ENCODE measurements at regions not wholly inside any gene's neighbourhood (a gene's known extent, or its start where the extent isn't known, plus 50 kb on each side); places are given as distances from the start of the nearest gene placed in this dataset.
"Not testable (repeated sequence)": the region's sequence is repeated elsewhere in the genome, so short reads cannot be mapped to it uniquely, and the experiment has no call there.

DNA sequence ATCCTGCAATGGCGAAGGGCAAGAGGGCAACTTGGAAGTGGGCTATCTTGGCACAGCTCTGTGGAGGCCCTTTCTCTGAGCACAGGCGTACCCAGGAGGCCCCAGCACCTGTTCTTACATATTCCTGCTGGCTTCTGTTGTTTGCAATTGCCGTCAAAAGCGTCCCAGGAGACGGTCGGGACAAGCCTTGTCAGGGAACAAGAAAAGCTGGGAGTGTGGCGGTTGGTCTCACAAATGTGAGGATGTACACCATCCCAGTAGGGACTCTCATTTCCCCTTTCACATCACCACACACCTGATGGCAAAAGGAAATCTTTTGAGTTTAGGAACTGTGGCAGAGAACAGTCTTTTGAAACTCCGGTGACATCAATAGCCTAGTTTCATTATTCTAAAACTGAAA is 94.7 kb upstream of the EFEMP1 start:
- FAIRE-seq (no peak), DNase-seq (ENCODE audit: insufficient read length, low spot score) (no peak)

DNA sequence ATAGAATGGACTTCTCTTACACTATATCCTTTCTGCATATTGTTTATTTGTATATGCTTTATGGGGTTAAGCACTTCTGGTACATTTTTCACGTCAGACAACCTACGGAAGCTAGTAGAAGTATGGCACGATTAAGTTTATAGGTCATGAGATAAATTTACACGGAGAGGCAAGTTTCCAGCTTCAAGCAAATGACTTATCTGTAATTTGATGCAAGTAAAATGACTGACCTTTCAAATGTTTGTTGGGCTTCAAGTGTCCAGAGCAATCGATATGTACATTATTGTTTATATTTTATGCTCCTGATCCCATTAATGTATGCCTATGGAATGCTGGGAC is 97.5 kb upstream of the EFEMP1 start:
- DNase-seq (ENCODE audit: insufficient read length, low spot score) (no peak), FAIRE-seq (no peak)

DNA sequence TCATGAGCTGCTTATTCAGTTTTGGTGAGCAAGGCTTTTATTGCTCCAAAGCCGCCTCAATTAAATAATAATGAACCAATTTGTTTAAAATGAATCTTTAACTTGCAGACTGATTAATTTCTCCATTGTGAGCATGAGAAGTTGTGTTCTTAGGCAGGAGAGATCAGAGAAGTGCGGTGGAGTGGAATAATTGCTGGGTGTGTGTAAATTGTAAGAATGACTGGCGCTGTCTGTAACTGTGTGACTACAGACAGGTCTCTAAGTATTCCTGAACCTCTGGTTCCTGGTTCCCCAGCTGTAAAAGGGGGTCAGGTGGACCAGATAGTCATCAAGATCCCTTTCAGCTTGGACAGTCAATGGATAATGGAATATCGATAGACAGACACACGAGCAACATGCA is 98.0 kb upstream of the EFEMP1 start:
- DNase-seq (ENCODE audit: insufficient read length, low spot score) = no peak
- FAIRE-seq = no peak

DNA sequence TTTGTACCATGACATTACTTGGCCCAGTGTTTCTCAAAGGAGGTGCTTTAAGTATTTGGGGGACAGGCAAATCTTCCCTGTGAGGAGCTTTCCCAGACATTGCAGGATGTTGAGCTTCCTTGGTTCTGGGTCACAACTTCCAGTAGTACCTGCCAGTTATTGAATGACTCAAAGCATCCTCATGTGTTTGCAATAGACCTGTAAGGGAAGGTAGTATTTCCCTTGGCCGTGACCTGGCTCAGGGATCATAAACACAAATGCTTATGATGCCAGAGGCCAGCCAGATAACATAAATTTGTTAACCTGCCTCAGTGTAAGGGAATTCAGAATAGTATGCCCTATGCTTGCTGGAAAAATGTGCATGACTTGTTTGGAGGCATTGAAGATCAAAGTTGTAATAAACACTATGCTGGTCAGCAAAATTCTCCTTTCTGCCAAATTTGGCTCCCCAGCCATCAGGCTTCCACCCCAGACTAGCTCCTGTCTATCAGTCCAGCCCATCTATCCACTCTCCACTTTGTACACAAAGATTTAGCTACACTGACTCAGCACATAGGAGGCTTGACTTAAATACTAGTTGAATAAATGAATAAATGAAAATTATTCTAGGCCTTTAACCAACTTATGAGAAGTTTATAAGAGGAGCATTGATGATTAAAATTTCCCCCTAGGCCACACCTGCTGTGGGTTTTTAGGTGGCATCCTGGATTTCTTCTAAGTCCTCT is 102.0 kb upstream of the EFEMP1 start:
- FAIRE-seq (no peak), DNase-seq (ENCODE audit: insufficient read length, low spot score) (no peak)

DNA sequence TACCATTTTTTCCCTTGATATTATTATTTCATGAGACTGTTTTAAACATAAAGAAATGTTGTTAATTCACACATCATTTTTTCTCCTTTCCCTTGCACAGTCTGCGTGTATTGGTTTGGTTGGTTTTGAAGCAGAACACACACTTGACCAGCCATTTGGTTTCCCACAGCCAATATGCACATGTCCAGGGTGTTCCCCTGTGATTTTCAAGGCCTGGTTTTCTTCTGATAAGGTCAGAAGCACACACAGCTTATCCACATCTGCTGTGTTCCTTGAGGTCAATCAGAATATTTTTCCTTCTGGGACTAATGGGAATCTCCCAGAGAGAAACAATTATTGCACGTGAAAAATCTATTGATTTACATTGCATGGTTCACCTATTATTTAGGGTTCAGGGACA is 103.2 kb upstream of the EFEMP1 start:
- DNase-seq (ENCODE audit: insufficient read length, low spot score) = no peak
- FAIRE-seq = peak; percentile 20

DNA sequence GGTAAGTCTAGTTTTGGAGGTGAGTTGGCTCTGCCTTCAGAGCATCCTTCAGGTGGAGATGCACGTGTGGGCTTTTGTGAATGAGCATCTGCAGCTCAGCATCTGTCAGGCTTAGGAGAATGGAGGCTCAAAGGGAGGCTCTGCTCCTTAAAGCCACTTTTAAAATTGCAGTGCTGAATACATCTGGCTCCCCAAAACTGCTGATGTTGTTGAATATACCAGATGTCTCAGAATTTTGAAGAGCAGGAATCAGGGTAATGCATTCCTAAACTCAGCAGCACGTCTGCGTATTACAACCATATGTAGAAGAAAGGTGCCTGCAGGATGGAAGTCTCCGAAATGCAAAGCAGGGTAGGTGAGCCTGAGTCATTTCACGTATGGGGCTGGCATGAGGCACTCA is 106.5 kb upstream of the EFEMP1 start:
- no peak for DNase-seq (ENCODE audit: insufficient read length, low spot score)
- FAIRE-seq = no peak

DNA sequence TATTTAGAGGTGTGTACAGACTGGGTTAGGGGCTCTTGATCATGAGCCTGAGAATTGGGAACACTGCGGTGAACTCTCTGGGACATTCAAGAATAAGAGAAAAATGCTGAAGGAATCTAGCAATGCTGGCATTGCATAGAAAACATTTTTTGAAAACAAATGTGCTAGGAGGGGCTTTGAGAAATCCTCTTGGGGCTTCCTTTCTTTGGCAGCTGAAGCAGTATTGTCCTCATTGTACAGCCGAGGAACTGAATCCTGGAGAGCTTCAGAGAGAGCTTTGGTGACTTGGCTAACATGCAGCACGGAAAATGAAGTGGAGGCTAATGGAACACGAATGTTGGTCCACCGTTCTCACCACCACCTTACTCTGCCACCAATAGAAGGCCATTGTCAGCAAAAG is 107.3 kb upstream of the EFEMP1 start:
- DNase-seq (ENCODE audit: insufficient read length, low spot score) = no peak
- peak; percentile 23 for FAIRE-seq

DNA sequence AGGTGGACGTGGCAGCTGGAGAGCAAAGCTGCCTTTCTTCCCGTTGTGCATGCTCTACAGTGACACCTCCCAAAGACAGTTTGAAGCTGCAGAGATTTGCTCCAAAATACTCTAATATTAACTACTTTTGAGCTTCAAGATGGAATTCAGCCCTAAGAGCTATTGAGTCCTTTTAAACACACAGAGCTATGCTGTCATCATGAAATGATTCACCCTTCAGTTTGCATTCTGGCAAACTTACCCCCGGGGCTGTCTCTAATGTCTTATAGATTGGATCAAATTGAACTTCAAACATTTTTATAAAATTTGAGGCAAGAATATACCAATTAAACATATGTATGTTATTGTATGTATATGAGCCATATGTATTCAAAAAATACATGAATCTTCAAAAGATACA is 110.7 kb upstream of the EFEMP1 start:
- no peak for FAIRE-seq
- DNase-seq (ENCODE audit: insufficient read length, low spot score) = no peak

DNA sequence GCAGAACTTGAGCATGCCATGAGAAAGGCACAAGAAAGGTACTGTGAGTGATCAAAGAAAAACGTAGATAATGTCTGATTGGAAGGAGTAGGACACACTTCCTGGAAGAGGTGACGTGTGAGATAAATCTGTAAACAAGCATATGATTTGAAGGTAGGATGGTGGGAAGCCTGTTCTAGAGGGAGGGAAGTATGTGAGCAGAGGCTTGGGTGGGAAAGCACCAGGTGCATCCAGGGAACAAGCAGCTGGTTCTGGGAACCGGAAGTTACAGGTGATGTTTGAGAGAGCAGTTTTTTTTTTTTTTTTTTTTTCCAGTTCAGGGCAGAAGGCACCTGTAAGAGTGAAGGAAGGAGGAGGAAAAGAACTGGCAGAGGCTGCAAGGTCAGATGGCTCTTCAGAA is 116.6 kb upstream of the EFEMP1 start:
- no peak for FAIRE-seq
- DNase-seq (ENCODE audit: insufficient read length, low spot score) = no peak

DNA sequence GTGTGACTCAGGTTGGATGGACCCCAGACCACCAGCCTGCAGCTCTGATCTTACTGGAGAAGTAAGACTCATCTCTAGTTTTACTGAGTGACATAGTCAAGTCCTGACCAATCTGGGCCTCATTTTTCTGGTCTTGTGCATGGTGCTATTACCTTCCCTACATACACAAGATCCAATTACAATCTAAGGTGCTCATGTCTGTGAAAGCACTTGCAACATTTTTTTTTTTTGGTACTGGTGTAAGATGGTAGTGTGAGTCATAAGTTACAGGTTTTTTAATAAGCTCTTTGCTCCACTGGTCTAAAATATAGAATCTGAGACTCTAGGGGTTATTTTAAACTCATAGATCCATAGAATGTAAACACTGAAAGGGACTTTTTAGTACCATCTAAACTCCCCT is 117.3 kb upstream of the EFEMP1 start:
- FAIRE-seq (no peak), DNase-seq (ENCODE audit: insufficient read length, low spot score) (no peak)

DNA sequence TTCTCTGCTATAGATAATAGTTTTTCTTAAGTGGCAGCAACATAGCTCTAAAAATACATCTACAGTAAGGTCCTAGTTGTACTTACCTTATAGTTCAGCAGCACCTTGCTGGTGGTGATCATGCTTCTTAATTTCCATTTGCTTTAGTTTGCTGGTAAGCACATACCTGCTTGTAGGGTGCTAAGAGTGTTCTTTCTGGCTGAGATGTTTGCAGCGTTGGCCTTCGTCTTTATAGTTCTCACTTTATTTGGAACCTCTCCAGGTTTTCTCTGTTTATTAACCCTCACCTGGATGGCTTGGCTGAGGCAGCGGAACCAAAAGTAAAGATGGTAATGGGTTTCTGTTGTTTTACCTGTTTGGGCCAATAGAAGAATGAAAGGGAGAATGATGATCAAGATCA is 123.6 kb upstream of the EFEMP1 start:
- no peak for FAIRE-seq
- no peak for DNase-seq (ENCODE audit: insufficient read length, low spot score)

DNA sequence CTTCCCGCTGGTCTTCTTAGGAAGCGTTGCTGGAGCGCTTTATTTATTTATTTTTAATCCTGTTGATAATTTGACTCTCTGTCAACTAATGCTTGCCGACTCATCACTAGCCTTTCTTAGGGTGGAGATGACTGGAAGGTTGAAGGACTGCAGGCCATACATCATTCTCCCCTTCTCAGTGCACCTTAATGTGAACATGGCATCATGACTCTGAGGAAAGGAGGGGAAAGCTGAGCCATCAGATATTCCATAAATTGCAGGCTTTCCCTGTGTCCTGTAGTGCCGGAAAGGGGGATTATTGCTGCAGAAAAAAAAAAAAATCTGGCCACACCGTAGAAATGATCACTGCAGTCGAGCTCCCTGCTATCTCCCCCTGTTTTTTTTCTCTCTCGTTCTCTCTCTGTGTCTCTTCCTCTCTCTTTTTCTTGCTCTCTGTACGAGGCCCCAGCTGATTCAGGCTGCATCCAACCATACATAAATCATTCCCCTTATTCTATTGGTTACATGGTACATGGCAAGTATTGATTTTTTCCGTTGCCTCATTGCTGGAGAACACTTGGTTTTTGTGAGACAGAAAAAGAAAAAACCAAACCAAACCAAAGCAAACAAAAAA is 125.8 kb upstream of the EFEMP1 start:
- FAIRE-seq (no peak), DNase-seq (ENCODE audit: insufficient read length, low spot score) (no peak)

DNA sequence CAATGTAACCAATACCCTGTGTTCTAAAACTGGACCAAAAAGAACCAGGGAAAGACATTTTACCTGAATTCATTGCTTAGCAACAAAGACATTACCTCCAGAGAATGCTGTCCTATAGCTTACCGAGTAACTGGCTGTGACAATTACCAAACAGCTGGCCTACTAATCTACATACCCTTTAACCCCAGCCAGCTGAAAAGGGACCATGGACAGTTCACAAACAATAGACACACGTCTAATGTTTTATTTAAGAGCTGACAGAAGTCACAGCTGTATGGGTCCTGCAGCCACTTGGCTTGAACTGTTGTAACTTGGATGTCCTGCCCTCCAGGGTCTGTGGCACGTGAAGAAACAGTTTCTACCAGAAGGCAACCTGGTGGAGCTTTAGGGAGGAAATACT is 130.1 kb upstream of the EFEMP1 start:
- FAIRE-seq = no peak
- no peak for DNase-seq (ENCODE audit: insufficient read length, low spot score)

DNA sequence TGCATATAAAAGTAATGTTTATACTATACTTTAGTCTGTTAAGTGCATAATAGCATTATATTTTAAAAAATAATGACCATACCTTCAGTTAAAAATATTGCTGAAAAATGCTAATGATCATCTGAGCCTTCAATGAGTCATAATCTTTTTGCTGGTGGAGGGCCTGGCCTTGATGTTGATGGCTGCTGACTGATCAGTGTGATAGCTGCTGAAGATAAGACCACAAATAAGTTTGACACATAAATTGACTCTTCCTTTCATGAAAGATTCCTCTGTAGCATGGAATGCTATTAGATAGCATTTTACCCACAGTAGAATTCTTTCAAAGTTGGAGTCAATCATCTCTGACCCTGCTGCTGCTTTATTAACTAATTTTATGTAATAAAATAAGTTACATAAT is 128.4 kb upstream of the CCDC85A start:
- no peak for DNase-seq (ENCODE audit: insufficient read length, low spot score)
- no peak for FAIRE-seq

DNA sequence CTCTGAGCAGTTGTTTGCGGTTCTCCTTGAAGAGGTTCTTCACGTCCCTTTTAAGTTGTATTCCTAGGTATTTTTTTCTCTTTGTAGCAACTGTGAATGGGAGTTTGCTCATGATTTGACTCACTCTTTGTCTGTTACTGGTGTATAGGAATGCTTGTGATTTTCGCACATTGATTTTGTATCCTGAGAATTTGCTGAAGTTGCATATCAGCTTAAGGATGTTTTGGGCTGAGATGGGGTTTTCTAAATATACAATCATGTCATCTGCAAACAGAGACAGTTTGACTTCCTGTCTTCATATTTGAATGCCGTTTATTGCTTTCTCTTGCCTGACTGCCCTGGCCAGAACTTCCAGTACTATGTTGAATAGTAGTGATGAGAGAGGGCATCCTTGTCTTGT is 122.5 kb upstream of the CCDC85A start:
- not testable (repeated sequence) for FAIRE-seq; DNase-seq (ENCODE audit: insufficient read length, low spot score)

DNA sequence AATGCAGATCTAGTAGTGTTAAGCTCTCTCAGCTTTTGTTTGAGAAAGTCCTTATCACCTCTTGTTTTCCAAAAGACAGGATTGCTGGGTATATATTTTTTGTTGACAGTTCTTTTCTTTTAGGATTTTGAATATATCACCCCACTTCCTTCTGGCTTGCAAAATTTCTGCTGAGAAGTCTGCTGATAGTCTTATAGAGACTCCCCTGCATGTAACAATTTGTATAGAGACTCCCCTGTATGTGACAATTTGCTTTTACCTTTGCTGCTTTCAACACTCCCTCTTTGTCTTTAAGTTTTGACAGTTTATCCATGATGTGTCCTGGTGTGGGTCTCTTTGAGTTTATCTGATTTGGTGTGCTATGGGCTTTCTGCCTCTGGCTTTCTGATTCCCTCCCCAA is 115.0 kb upstream of the CCDC85A start:
- FAIRE-seq (no peak), DNase-seq (ENCODE audit: insufficient read length, low spot score) (no peak)

DNA sequence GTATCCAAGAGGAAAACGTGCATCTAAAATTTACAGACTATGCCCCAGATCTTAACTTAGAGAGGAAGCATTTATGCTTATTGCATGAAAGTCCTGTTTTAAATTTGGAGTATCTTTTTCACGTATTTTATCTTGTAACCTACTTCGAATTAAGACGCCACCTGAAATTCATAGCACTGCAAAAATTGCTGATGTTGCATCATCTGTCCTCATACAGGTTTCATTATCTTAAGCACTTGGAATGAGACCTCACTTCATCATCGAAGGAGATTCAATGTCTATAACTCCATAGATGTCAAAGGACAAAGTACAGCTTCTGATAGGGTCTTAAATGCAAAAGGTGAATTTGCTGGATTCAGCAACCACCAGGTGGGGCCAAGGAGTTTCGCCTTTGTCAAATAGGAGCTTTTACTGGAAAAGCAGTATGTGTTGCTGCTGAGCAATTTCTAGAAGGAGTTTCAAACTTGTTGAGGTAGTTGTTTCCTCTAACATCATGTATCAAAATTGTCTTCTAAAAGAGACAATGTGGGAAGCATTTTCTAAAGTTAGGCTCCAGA is 106.4 kb upstream of the CCDC85A start:
- DNase-seq (ENCODE audit: insufficient read length, low spot score) (peak; percentile 19), FAIRE-seq (no peak)

DNA sequence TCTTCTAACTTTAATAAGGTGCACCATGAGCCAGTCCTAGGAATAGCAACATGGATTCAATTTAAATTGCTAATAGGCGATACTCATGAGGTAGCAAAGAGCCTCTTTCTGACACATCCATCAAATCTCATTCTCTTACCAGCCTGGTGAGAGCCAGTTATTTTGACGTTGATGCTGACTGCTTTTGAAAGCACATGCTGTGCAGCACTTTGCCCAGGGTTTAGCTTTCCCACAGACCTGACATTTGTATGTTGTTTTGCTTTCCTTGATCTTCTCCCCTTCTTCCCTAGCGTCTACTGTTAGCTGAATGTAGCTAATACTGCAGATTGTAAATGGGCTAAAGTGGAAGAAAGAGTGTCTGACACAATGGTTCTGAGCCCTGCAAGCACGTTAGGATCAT is 101.1 kb upstream of the CCDC85A start:
- FAIRE-seq = no peak
- no peak for DNase-seq (ENCODE audit: insufficient read length, low spot score)

DNA sequence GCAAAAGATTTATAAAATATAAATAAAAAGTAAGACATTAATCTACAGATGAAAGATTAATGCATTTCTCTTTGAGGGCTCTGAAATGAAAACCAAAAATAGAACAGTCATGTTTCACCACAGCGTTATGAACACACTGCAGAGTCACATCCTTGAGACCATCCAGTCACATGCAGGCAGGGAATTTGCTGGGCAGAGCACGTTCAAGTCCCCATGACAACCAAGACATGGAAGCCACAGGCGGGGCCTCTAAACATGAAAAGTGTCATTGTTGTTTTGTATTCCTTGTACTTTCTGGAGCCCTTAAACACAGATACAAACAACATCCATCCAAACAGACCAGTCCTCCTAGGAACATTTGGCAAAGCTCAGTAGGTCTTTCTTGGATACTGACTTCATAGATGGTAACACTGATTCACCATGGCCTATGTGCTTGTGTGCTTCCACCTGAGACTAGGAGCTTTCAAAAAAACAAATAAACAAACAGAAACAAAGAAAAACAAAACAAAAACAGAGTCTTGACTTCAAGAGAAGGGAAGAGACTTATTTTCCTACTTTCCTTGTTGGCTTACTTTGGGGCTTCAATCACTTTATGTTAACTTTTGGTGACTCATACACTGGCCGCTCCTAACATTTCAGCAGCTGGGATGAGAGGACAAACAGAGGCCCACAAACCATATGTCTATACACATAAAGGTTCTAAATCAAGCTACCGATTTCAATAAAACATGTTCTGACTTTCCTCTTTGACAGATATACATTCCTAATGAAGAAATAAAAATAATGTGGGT is 99.5 kb upstream of the CCDC85A start:
- FAIRE-seq (no peak), DNase-seq (ENCODE audit: insufficient read length, low spot score) (no peak)

DNA sequence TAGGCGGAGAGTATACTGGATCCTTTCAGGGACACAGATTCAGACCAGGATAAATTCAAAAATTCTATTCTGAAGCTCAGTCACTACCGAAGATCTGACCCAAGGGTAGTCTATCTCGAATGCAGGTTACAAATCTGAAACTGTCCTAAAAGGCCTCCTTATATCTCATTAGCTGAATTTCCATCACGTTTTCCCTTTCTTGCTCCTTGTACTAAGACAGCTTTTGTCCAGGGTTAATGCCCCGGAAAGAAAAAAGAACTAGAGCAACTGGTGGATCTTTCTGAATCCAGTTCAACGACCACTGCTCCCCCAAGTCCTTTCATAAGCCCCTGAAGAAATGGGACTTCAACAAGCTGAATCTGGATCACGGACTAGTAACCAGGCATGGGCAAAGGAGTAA is 97.5 kb upstream of the CCDC85A start:
- FAIRE-seq = no peak

DNA sequence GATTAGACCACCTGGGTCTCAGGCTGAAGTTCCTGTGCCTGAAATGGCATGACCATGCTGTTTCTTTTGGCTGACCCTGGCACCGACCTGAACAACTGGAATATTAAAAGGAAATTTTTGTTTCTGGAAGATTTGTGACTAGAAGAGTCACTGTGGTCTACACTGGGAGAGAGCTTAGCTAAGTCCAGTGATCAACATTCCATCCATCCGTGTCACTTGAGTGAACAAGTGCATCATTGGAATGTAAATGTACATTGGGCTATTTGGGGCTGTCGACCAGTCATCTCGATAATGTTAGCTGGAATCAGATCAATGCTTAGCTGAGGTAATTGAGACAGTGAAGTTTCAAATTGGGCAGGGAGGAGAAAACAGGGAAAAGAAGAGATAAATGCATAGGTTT is 95.4 kb upstream of the CCDC85A start:
- DNase-seq (ENCODE audit: insufficient read length, low spot score) (no peak), FAIRE-seq (no peak)

More for the DNA sequence above, 97.5 kb upstream of the CCDC85A start:
- DNase-seq (ENCODE audit: insufficient read length, low spot score) = no peak

DNA sequence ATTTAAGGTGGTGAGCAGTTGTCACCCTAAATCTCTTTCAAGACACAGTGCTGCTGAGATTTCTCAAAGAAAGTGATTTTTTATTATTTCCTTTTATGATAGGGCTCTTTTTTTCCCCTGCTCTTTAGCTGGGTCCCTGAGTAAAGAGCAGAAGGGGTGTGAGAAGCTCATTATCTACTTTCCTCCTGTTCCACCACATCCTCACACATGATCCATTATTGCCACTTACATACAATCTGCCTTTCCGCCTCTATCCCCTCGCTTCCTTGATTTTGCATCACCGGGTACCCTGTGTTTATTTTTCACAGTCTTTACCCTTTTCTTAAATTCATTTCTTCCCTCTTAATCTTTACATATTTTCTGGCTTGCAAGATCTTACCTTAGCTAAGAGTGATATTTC is 93.9 kb upstream of the CCDC85A start:
- FAIRE-seq = no peak

More for the DNA sequence above, 93.9 kb upstream of the CCDC85A start:
- no peak for DNase-seq (ENCODE audit: insufficient read length, low spot score)

Data from HTR-8/SVneo (cell line).